OCI-LY1 (cell line): ENCODE measurements at regions not wholly inside any gene's neighbourhood (a gene's known extent, or its start where the extent isn't known, plus 50 kb on each side); places are given as distances from the start of the nearest gene placed in this dataset.

Experiments
- H2AFZ ChIP-seq: fragments of 200-600 bp; sonication (generic), shearing (Covaris generic); 2 replicates; pipeline ENCODE4 v1.6.0; 2014; ENCODE audit warnings: antibody characterized with exemption, mild to moderate bottlenecking, low read length
- H3F3A ChIP-seq: fragments of 200-600 bp; sonication (generic), shearing (Covaris generic); 2 replicates; pipeline ENCODE4 v1.6.0; 2014; ENCODE audit warnings: mild to moderate bottlenecking, antibody characterized with exemption, low read length, moderate library complexity; ENCODE audit not compliant: insufficient read depth
- H3K27ac ChIP-seq: fragments of 200-600 bp; sonication (generic); 2 replicates; pipeline ENCODE4 v1.5.1; 2014; ENCODE audit warnings: low read length, mixed run types, mild to moderate bottlenecking, low read depth; ENCODE audit not compliant: poor library complexity, severe bottlenecking
- H3K27me3 ChIP-seq: fragments of 200-600 bp; sonication (generic); 2 replicates; pipeline ENCODE4 v1.6.0; 2014; ENCODE audit warnings: antibody characterized with exemption, mild to moderate bottlenecking, low read length, moderate library complexity; ENCODE audit not compliant: insufficient read depth
- H3K36me3 ChIP-seq: fragments of 200-600 bp; sonication (generic); 2 replicates; pipeline ENCODE4 v1.6.1; 2014; ENCODE audit warnings: mild to moderate bottlenecking, antibody characterized with exemption, low read length, moderate library complexity, mixed read lengths; ENCODE audit not compliant: insufficient read depth
- H3K4me1 ChIP-seq: fragments of 200-600 bp; sonication (generic); 2 replicates; pipeline ENCODE4 v1.5.1; 2014; ENCODE audit warnings: mild to moderate bottlenecking, low read length, moderate library complexity; ENCODE audit not compliant: insufficient read depth, severe bottlenecking
- H3K4me2 ChIP-seq: fragments of 200-600 bp; sonication (generic), shearing (Covaris generic); 2 replicates; pipeline ENCODE4 v1.6.1; 2014; ENCODE audit warnings: low read length
- H3K4me3 ChIP-seq: fragments of 200-600 bp; sonication (generic); 2 replicates; pipeline ENCODE4 v1.5.1; 2014; ENCODE audit warnings: low read length, low read depth, mild to moderate bottlenecking, mixed read lengths; ENCODE audit not compliant: poor library complexity, severe bottlenecking
- H3K79me2 ChIP-seq: fragments of 200-600 bp; shearing (Covaris generic); 2 replicates; pipeline ENCODE4 v1.6.1; 2016; ENCODE audit warnings: mixed run types, low read length, mixed read lengths; ENCODE audit not compliant: insufficient read depth
- H3K9ac ChIP-seq: fragments of 200-600 bp; sonication (generic), shearing (Covaris generic); 2 replicates; pipeline ENCODE4 v1.6.1; 2014; ENCODE audit warnings: mild to moderate bottlenecking, low read length, mixed read lengths
- H3K9me2 ChIP-seq: fragments of 200-600 bp; sonication (generic), shearing (Covaris generic); 2 replicates; pipeline ENCODE4 v1.6.1; 2014; ENCODE audit warnings: low read depth, mild to moderate bottlenecking, low read length, mixed read lengths
- H3K9me3 ChIP-seq: fragments of 200-600 bp; shearing (Covaris generic); 2 replicates; pipeline ENCODE4 v1.6.1; 2014; ENCODE audit warnings: low read length, mixed read lengths
- H4K20me1 ChIP-seq: fragments of 200-600 bp; sonication (generic), shearing (Covaris generic); 2 replicates; pipeline ENCODE4 v1.6.0; 2016; ENCODE audit warnings: mild to moderate bottlenecking, low read length; ENCODE audit not compliant: insufficient read depth
- CTCF ChIP-seq: fragments of 200-600 bp; sonication (generic), shearing (Covaris generic); IDR thresholded peaks from 2 replicates; pipeline ENCODE4 v1.5.1; 2017; ENCODE audit warnings: mild to moderate bottlenecking, antibody characterized with exemption, low read length, moderate library complexity, mixed read lengths
- EZH2 ChIP-seq: fragments of 200-600 bp; sonication (generic), shearing (Covaris generic); IDR thresholded peaks from 2 replicates; pipeline ENCODE4 v1.8.0; 2017; ENCODE audit warnings: borderline replicate concordance, mixed run types, mild to moderate bottlenecking, antibody characterized with exemption, low read length, moderate library complexity, mixed read lengths

DNA sequence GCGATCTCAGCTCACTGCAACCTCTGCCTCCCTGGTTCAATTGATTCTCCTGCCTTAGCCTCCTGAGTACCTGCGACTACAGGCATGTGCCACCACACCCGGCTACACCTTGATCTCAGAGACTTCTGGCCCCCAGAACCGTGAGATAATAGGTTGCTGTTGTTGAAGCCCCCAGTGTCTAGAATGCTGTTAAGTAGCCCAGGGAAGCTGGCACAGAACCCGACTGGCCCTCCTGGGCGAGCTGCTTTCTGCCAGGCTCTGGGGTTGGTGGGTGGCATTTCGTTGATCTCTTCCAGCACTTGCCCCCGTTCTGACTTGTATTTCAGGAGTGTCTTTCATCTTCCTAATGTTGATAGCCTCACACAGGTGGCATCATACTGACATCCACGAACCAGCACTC is 807.1 kb downstream of the CDH9 start:
- no peak overlapping the region for H3K9ac ChIP-seq
- no peaks in the 10 kb centered on the region for H3K27me3 ChIP-seq
- TF ChIP-seq EZH2: no peak
- TF ChIP-seq CTCF: no peak
- H3K9me3 ChIP-seq: no peaks in the 10 kb centered on the region
- no peaks in the 10 kb centered on the region for H3K79me2 ChIP-seq
- H4K20me1 ChIP-seq: no peaks in the 10 kb centered on the region
- no peak overlapping the region for H3K4me3 ChIP-seq
- H3K27ac ChIP-seq: no peak overlapping the region
- no peaks in the 10 kb centered on the region for H3K36me3 ChIP-seq
- H2AFZ ChIP-seq: no peak overlapping the region
- no peak overlapping the region for H3K4me2 ChIP-seq
- no peaks in the 10 kb centered on the region for H3K4me1 ChIP-seq
- no peaks in the 10 kb centered on the region for H3F3A ChIP-seq
- H3K9me2 ChIP-seq: no peaks in the 10 kb centered on the region

DNA sequence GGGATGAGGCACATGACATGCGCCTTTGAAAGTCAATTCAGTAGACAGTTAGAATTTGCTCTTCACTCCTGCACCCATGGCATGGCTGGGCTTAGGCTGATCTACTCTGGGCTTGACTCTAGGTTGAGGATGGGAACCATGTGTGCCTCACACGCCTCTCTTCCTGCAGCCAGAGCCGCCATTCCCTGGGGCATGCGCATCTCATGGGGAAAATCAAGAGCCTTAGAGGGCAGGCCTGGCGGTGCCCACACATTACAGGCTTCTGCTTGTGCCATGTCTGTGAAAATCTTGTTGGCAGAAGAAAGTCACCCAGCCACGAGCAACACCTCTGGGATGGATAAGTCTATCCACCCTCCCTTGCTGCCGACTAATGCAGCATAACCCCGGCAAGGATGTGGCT is 808.5 kb downstream of the CDH9 start:
- H3K4me2 ChIP-seq: no peak overlapping the region
- TF ChIP-seq EZH2: no peak
- no peak for TF ChIP-seq CTCF

DNA sequence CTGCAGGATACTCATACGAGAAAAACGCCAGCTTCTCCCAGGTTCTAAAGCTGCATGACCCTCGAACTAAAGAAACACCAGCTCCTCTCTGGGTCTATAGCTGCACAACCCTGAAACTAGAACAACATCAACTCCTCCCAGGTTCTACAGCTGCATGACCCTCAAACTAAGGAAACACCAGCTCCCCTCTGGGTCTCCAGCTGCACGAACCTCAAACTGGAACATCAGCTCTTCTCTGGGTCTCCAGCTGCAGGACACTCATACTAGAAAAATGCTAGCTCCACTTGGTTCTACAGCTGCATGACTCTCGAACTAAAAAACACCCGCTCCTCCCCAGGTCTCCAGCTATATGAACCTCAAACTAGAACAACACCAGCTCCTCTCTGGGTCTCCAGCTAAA is 811.1 kb downstream of the CDH9 start:
- no peaks in the 10 kb centered on the region for H3F3A ChIP-seq
- TF ChIP-seq EZH2 (no peak), CTCF (no peak)

More for the DNA sequence above, 808.5 kb downstream of the CDH9 start:
- Histone ChIP-seq H3K9me3 (no peaks in the 10 kb centered on the region), H3K36me3 (no peaks in the 10 kb centered on the region), H3K27me3 (no peaks in the 10 kb centered on the region), H3F3A (no peaks in the 10 kb centered on the region), H3K9ac (no peak overlapping the region), H2AFZ (no peak overlapping the region), H3K27ac (no peak overlapping the region), H4K20me1 (no peaks in the 10 kb centered on the region), H3K9me2 (no peaks in the 10 kb centered on the region), H3K4me3 (no peak overlapping the region), H3K79me2 (no peaks in the 10 kb centered on the region), H3K4me1 (no peaks in the 10 kb centered on the region)

More for the DNA sequence above, 811.1 kb downstream of the CDH9 start:
- no peaks in the 10 kb centered on the region for H3K4me1 ChIP-seq
- H3K9ac ChIP-seq: no peak overlapping the region
- no peaks in the 10 kb centered on the region for H3K9me2 ChIP-seq
- no peaks in the 10 kb centered on the region for H3K27me3 ChIP-seq
- no peaks in the 10 kb centered on the region for H3K36me3 ChIP-seq
- H3K9me3 ChIP-seq: no peaks in the 10 kb centered on the region
- H3K27ac ChIP-seq: no peak overlapping the region
- no peak overlapping the region for H2AFZ ChIP-seq
- H3K4me2 ChIP-seq: no peak overlapping the region
- no peaks in the 10 kb centered on the region for H4K20me1 ChIP-seq
- no peaks in the 10 kb centered on the region for H3K79me2 ChIP-seq
- H3K4me3 ChIP-seq: no peak overlapping the region
